ENCODE measurements at regions not wholly inside any gene's neighbourhood (a gene's known extent, or its start where the extent isn't known, plus 50 kb on each side); places are given as distances from the start of the nearest gene placed in this dataset.

DNA sequence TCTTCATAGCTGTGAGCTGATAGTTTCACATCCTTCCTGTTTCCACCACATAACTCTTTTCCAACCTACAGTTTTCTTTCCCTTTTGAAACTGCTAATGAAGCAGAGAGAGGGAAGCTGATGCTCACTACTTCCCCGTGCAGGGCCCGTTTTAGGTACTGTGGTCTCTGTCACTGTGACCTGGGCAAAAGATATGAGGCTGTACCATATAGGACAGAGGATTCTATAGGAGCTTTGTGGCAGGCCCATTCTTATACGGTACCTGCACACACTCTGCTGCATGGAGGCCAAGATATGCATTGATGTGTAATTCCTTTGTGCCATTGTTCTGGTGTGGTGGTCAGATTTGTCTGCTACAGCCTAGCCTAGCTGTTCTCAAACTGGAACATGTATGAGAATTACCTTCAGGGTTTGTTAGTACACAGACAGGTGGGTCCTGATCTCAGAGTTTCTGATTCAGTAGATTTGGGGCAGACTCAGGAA lies 577.3 kb downstream of the LMO7 start:
- no peak for DNase-seq (ENCODE audit: low read depth, low spot score)

DNA sequence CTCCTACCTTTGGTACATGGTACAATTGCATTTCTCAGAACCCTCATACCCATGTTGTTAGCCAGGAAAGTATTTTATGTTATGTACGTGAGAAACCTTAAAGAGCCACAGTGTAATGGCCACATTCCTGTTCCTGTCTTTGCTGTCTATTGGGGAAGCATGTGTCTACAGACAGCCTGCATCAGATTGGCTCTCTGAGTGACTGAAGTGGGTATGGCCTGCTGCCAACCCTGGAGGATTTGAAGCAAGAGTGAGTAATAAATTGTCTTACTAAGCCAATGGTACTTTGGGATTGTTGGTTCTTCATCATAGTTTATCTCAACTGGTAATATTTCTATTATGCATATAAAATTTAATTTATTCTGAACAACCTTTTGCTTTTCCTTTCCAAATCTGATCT lies 574.1 kb downstream of the LMO7 start:
- DNase-seq (ENCODE audit: low read depth, low spot score): no peak

DNA sequence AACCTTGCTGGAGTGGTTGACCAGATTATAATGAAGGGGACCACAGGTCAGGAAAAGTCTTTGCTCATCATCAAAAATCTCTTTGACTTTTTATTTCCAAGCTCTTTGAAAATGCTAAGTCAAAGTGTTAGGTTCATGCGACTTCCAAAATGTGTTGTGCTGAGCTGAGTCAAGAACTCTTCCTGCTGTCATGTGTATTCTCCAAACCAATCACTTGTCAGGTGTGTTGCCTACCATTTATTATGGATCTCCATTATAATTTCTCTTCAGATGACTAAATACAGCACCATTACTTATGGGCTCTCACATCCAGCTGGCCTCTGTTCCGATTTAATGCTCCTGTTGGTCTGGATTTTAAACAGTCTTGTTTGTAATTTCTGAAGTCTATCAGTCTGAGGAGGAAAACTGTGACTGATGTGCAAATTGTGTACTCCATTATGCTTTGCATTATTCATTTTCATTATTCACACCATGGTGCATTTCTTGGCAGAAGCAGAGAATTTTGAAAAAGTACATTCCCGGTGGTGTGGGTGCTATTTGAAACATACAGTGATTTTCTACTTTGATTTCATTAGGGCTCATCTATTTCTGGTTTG lies 562.5 kb downstream of the LMO7 start:
- DNase-seq (ENCODE audit: low read depth, low spot score): no peak

DNA sequence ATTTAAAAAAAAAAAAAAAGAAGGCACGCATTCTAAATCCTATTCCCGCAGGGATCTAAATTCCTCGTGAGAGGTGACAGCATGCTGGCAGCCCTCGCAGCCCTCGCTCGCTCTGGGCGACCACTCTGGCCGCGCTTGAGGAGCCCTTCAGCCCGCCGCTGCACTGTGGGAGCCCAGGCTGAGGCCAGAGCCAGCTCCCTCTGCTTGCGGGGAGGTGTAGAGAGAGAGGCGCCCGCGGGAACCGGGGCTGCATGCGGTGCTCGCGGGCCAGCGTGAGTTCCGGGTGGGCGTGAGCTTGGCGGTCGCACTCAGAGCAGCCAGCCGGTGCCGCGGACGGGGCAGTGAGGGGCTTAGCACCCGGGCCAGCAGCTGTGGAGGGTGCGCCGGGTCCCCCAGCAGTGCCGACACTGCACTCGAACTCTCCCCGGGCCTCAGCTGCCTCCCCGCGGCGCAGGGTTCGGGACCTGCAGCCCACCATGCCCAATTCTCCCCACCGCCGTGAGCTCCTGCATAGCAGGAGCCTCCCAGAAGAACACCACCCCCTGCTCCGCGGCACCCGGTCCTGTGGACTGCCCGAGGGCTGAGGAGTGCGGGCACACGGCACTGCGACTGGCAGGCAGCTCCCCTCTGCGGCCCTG lies 553.9 kb downstream of the LMO7 start:
- no peak for DNase-seq (ENCODE audit: low read depth, low spot score)

DNA sequence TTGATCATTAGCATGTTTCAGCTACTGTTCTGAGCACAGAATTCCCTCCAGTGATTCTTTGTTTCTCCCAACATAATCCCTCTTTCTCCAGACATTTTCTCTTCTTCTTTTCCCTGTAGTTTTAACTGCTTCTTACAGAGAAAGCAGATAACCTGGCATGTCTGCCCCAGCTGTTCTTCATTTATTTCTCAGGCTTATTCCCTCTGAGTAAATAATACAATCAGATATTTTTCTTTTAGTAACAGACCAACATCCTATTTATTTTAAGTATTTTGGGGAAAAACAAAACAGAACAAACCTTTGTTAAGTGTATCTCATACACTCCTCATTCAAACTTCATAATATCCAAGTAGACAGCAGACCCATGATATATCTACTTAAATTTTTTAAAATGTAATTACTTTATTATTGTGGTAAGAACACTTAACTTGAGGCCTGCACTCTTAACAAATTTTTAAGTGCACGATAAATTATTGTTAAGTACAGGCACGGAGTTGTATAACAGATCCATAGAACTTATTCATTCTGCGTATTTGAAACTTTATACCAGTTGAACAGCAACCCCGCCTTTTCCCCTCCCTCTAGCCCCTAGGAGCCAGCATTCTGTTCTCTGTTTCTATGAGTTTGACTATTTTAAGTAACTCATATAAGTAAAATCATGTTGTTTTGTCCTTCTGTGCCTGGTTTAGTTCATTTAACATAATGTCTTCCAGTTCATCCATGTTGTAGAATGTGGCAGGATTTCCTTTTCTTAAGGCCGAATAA lies 540.0 kb downstream of the LMO7 start:
- no peak for DNase-seq (ENCODE audit: low read depth, low spot score)

DNA sequence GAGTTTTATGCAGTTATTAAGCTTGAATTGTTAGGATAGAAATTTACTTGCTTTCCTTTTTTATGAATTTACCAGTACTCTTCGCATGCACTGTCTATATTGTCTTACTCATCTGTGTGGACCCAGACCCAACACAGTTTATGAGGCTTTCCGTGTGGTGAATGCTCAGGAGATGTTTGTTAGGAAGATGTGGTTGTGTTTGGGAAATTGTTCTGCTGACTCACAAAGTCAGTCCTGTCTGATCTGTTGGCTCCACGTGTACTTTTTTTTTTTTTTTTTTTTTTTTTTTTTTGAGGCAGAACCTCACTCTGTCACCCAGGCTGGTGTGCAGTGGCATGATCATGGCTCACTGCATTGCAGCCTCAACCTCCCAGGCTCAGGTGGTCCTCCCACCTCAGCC lies 532.5 kb downstream of the LMO7 start:
- no peak for DNase-seq (ENCODE audit: low read depth, low spot score)

DNA sequence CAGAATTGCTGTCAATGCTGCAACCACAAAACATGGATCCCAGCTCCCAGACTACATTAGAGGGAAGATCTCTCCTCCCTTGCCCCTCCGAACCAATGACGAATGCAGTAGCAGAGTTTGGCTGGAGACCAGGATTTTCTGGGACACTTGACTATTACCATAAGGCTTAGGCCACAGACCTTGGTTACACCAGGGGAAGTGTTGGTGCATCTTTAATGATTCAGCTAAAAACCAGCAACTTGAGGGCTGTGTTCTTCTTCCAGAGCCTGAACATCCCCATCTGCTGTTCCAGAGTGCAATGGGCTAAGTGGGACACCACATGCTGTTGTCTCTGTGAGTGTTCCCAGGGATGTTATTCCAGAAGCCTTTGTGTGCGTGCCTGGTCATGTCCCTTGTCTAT lies 528.2 kb downstream of the LMO7 start:
- DNase-seq (ENCODE audit: low read depth, low spot score): no peak

DNA sequence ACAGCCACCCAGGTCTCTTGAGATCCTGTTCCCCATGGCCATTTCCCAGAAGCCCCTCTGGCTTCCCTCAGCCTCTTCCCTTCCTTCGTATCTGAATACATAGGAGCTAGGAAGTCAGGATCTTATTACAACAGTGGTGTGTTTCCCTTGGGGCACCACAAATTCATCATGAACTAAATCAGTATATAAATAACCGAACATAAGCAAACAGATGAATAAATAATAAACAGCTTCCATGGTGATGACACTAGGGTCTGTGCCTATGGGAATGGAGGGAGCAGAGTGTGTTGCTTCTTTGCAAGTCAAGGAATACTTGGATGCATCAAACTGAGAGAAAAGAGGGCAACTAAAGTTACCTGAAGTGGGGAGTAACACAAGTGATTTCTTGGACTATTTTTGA lies 527.6 kb downstream of the LMO7 start:
- no peak for DNase-seq (ENCODE audit: low read depth, low spot score)

DNA sequence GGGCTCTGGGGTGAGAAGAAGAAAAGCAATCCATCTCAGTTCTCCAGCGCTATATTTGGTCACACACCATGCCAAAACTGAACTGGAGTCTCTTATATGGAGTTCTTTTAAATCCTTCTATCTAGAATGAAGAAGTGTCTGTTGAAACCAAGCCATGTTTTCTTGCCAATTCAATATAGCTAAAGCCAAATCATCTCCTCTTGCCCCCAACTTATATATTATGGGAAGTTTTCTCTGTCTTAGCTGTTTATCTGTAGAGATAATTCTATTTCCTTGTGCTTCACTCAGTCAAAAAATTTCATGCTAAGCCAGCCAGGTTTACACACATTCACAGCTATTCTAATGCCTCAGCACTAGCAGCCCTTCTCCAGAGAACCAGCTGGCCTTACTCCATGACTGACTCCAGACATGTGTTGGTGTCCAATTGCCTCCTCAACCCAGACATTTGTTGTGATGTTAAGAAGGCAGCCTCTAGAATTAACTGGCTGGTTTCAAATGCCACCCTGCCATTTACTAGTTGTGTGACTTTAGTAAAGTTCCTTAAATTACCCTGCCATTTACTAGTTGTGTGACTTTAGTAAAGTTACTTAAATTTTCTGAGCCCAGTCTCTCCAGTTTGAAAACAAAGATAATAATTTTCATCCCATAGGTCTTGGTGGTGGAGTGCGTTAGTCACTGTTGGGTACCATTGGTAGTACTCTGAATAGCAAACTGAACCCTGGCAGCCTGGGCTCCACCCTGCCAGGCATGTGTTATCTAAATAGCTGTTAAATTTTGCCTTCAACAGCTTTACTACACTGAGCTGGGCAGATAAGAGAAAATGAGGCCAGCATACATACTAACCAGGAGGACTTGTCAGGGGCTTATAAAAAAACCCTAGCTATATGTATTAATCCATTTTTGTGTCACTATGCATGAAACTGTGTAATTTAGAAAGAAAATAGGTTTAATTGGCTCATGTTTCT lies 525.1 kb downstream of the LMO7 start:
- no peak for DNase-seq (ENCODE audit: low read depth, low spot score)

DNA sequence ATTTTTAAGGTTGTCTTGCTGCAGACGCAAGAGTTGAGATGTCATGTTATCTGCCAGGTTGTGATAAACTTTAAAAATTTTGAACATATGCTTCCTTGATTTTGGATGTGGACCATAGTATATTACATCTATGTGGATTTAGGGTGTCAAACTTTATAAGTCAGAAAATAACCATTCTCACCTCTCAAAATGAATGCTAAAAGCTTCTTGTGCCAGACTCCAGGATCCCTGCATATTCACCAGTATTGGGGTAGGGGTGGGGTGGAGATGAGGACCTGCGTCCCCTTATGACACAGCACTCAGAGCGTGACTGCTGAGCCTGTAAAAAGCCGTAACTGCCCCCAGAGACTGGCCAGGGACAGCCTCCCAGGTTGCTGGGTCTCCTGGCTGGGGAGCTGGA lies 524.4 kb downstream of the LMO7 start:
- no peak for DNase-seq (ENCODE audit: low read depth, low spot score)

DNA sequence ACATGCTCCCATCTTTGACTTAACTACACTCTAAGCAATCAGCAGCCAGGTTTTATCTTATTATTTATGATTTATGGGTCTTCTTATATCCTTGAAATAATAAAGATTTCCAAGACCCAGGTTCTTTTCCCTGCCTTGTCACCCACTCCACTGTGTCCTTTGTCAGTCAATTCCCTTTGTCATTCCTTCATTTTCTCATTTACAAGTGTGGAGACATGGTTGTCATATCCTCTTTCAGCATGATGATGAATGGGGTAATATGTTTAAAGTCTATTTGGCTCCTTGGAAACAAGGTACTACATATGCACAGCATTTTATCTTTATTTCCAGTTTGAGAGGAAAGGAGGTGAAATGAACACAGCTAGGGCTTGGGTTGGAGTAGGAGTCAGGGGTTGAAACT lies 521.8 kb downstream of the LMO7 start:
- DNase-seq (ENCODE audit: low read depth, low spot score): no peak

DNA sequence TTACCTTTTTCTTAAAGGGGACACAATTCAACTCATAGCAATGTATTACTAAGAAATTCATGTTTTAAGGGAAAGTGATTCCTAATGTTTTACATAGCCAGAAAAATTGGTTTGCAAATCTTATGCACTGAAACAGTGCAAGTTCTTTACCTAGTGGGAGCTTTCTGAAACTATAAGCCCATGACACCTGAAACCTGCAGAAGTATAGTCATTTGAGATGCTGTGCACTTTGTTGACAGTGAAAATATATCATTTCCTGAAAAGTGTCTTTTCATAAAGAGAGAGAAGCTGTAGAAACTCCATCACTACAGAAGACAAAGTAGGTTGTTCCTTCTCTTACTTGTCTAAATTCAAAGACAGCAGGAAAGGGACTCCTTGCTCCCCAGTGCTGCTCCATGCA lies 517.1 kb downstream of the LMO7 start:
- no peak for DNase-seq (ENCODE audit: low read depth, low spot score)

DNA sequence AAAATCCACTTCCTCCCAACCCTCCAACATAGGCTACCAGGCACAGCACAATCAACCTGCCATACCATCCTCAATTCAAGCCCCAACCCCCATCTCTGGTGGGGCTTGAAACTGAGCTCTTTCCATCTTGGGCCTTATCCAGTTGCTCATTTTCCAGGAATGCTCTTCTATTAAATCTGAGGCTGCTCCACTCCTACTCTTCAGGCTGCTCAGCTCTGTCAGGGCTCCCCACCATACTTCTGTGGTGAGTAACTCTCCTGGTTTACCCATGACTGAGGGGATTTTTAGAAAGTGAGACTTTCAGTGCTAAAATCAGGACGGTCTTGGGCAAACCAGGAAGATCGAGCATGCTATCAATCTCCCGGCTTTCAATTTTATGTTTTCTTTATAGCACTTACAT lies 512.8 kb downstream of the LMO7 start:
- DNase-seq (ENCODE audit: low read depth, low spot score): no peak

DNA sequence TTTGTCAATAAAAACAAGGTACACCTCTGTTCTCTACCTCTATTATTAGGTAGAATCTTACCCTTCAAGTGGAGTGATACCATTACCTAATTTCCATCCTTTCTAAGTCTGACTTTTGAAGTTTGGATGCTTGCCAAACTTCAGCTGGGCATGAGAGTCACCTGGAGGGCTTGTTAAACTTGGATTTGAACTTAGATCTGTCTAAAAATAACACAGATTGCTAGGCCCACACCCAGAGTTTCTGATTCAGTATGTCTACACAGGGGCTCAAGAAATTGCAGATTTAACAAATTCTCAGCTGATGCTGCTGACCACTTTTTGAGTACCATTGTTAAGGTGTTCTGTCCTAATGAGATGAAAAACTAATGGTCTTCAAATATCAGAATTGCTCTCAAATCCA lies 512.2 kb downstream of the LMO7 start:
- no peak for DNase-seq (ENCODE audit: low read depth, low spot score)

DNA sequence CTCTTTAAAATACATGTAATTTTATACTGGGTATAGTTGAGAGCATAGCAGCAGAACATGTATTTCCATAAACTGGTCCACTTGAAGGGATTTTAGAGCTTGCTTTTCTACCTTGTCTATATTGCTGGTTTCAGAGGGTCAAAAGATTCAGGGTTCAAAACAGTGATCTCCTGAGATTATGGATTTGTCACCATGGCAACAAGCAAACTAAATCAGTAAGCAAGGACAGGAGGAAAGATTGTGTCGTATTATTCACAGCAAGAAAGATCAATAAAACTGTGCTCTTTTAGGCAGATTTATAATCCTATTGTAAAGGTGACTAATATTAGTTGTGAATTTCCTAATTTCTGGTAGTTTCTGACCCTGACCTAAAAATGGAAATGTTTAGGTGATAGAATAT lies 496.4 kb downstream of the LMO7 start:
- DNase-seq (ENCODE audit: low read depth, low spot score): no peak

DNA sequence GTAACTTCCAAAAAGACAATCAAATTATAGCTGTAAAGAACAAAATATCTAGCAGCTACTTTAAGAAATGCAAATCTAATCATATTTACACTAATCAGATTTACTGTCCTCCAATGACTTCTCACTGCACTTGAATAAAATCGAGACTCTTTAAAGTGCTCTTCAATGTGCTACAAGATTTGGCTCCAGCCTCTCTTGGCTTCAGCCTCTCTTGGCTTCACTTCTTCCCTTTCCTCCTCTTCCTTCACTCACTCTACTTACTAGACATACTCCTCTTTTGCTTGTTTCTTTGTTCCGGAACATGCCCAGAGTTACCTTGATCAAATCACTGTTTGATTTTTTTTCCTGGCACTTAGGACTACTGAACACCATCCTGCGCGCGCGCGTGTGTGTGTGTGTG lies 495.4 kb downstream of the LMO7 start:
- no peak for DNase-seq (ENCODE audit: low read depth, low spot score)

DNA sequence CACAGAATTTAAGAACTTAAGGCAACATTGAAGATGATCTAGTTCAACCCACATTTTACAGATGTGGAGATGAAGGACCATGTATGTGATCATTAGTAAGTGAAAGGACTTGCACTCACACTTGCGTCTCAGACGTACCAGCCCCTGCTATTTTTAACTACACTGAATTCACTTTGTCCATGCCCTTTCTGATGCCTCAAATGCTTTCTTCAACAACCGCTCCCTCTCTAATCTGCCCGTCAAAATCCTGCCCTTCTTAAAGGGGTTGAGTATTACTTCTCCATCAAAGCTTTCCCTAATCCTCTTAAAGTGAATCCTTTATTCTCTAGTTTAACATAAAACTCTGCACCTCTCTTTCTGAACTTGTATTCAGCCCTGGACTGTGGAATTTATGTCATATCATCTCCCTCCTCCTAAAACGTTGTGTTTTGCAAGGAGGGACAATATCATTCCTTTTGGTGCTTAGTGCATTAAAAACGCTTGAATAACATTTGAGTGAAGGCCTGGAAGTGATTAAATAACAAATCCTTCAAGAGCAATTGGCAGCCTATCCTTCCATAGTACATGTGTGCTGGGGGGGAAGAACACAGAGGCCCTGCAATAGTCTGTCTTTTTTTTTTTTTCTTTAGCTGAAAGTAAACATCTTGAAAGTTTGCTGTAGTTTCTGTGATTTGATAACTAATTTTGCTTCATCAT lies 493.3 kb downstream of the LMO7 start:
- no peak for DNase-seq (ENCODE audit: low read depth, low spot score)

DNA sequence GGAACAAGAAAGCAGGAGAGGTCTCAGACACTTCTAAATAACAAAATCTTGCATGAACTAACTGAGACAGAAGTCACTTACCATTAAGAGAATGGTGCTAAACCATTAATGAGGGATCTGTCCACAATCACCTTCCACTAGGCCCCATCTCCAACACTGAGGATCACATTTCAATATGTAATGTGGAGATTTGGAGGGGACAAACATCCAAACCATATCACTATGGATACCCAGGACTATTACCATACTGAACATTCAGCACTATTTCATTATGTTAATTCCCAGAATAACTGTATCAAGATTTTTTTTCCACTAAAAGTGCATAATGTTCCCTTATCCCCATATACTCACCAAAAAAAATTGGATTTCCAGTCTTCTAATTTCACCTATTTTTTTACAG lies 491.8 kb downstream of the LMO7 start:
- no peak for DNase-seq (ENCODE audit: low read depth, low spot score)

DNA sequence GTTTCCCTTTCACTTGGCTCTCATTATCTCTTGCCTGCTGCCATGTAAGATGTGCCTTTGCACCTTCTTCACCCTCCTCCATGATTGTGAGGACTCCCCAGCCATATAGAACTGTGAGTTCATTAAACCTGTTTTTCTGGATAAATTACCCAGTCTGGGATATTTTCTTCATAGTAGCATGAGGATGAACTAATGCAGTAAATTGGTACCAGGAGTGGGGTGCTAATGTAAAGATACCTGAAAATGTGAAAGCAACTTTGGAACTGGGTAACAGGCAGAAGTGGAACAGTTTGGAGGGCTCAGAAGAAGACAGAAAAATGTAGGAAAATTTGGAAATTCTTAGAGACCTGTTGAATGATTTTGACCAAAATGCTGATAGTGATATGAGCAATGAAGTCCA lies 487.4 kb downstream of the LMO7 start:
- DNase-seq (ENCODE audit: low read depth, low spot score): no peak

DNA sequence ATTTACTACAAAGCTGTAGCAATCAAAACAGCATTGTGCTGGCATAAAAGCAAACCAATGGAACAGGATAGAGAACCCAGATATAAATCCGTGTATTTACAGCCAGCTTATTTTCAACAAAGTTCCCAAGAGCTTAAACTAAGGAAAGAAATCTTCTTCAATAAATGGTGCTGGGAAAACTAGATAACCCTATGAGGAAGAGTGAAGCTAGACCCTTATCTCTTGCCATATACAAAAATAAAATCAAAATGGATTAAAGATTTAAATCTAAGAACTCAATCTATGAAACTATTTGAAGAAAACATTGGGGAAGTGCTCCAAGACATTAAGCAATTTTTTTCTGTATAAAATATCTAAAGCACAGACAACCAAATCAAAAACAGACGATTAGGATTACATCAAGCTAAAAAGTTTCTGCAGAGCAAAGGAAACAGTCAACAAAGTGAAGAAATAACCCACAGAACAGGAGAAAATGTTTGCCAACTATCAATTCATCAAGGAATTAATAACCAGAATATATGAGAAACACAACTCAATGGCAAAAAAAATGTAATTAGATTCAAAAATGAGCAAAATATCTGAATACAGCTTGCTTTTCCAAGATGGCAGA lies 480.7 kb downstream of the LMO7 start:
- no peak for DNase-seq (ENCODE audit: low read depth, low spot score)

DNA sequence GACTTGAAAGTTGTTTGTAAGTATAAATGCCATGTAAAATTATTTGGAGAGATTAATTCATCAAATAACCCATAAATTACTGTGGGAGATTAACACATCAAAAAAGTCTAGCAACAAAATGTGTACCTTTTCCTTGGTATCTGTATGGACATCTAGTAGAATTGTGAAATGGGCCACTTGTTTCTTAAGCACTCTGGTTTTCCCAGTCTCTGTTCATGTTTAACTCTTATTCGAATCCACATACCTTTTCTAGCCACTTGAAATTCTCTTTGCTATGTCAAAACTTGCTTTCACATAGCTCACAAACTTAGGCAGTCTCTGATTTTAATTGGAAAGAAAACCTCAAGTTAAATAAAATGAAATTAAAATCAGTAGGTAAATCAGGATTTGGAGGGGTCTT lies 470.6 kb downstream of the LMO7 start:
- DNase-seq (ENCODE audit: low read depth, low spot score): no peak

Data from brain pericyte (primary cell).